ENCODE measurements at regions not wholly inside any gene's neighbourhood (a gene's known extent, or its start where the extent isn't known, plus 50 kb on each side); places are given as distances from the start of the nearest gene placed in this dataset.
"Not testable (repeated sequence)": the region's sequence is repeated elsewhere in the genome, so short reads cannot be mapped to it uniquely, and the experiment has no call there.

DNA sequence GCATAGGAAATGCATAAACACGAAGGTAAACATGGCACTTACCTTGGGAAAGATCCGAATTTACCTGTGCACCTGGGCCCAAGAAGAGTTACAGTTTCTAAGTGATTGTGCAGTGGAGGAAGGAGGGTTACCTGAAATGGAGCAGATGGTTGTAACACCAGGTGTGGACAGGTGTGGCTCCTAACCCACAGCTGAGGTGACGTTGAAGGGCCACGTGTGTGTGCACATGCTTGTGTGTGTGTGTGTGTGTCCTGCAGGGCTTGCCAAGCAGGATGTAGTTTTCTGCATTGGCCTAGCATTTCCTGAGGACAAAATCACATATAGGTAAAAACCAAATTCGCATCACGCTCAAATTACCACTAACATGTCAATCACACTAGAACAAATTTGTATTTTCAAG lies 240.8 kb downstream of the ANKRD60 start:
- no peak for DNase-seq
- no peak overlapping the region for H3K4me3 Mint-ChIP-seq
- peaks cover 33% of the 10 kb centered on the region for H3K27me3 Mint-ChIP-seq
- no peaks in the 10 kb centered on the region for H3K36me3 Mint-ChIP-seq (ENCODE audit: low read depth)
- H3K4me1 Mint-ChIP-seq (ENCODE audit: low read depth): no peaks in the 10 kb centered on the region
- no peak overlapping the region for H3K27ac Mint-ChIP-seq
- H3K9me3 Mint-ChIP-seq: no peaks in the 10 kb centered on the region

DNA sequence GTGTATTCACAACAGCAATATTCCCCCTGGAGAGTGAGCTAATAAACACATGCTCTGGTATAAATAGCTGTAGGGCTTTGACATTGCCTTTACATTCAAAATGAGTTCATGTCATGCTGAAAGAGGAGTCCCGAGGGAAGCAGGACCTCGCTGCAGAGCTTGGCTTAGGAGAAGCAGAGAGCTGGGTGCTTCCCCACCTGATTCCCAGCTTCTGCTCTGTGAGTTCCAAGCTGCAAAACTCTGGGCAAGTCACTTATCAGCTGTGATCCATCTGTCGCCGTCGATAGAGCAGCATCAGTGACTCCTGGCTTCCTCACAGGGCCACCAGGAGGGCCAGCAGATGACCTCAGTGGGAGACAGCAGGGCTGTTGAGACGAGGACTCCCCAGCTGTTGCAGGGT lies 241.8 kb downstream of the ANKRD60 start:
- DNase-seq: no peak
- Mint-ChIP-seq H3K4me3 (no peak overlapping the region), H3K9me3 (no peaks in the 10 kb centered on the region), H3K27me3 (peaks cover 32% of the 10 kb centered on the region), H3K4me1 (ENCODE audit: low read depth) (no peaks in the 10 kb centered on the region), H3K27ac (no peak overlapping the region), H3K36me3 (ENCODE audit: low read depth) (no peaks in the 10 kb centered on the region)

DNA sequence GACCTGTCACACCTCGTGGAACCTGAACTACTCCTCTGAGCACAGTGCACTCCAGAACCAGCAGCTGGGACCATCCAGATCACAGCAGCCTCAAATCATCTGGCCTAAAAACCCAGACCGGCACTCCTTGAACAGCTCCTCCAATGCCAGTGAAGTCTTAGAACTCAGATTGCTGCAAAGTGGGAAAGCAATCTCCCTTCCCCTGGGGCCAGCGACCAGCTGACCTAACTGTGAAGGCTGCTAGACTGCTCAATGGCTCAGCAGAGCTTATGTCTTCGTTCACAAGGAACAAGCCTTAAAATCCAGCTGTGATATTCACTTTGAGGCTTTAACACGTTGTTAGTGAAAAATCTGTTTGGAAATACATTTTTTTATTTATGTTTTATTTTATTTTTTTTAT lies 243.2 kb downstream of the ANKRD60 start:
- Mint-ChIP-seq H3K4me1 (ENCODE audit: low read depth) (no peaks in the 10 kb centered on the region), H3K4me3 (no peak overlapping the region), H3K9me3 (no peaks in the 10 kb centered on the region), H3K36me3 (ENCODE audit: low read depth) (no peaks in the 10 kb centered on the region), H3K27ac (no peak overlapping the region), H3K27me3 (peaks cover 32% of the 10 kb centered on the region)
- DNase-seq: no peak

DNA sequence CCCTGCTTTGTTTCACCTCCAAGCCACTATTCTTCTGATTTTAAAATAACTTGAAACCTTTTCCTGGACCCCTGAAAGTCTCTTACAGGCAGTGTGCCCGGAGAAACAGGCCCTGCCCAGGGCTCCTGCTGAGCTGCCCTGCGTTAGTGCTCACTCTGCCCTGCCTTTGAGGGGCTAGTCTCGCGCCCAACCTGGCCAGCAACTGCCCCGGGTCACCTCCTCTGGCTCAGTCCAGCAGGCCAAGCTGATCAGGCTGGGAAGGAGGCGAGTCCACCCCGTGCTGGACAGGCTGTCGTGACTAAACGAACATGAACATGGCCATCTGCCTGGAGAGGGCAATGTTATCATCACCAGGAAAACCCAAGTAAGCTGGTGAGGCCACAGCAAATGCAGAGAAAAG lies 245.4 kb downstream of the ANKRD60 start:
- no peak overlapping the region for H3K27ac Mint-ChIP-seq
- H3K36me3 Mint-ChIP-seq (ENCODE audit: low read depth): no peaks in the 10 kb centered on the region
- H3K4me3 Mint-ChIP-seq: no peak overlapping the region
- H3K9me3 Mint-ChIP-seq: no peaks in the 10 kb centered on the region
- peaks cover 20% of the 10 kb centered on the region for H3K27me3 Mint-ChIP-seq
- no peaks in the 10 kb centered on the region for H3K4me1 Mint-ChIP-seq (ENCODE audit: low read depth)
- no peak for DNase-seq

DNA sequence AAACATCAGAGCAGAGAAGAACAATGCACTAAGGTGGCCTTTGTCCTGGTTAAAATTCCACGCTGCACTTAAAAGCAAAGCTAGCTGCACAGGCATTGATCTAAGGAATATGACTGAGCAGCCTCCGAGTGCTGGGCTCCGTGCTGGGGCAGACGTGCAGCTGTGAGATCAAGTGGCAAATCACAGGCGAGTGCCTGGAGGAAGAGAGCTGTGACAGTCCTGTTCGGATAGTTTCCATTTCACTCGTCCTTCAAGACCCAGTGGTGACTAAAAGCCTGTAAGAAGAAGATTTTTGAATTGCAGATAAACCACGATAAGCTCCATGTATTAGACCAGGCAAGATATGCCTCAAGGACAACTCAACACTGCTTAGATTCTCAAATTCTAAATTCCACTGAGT lies 247.9 kb downstream of the ANKRD60 start:
- H3K9me3 Mint-ChIP-seq: no peaks in the 10 kb centered on the region
- no peaks in the 10 kb centered on the region for H3K4me1 Mint-ChIP-seq (ENCODE audit: low read depth)
- H3K36me3 Mint-ChIP-seq (ENCODE audit: low read depth): no peaks in the 10 kb centered on the region
- peaks cover 19% of the 10 kb centered on the region for H3K27me3 Mint-ChIP-seq
- H3K4me3 Mint-ChIP-seq: no peak overlapping the region
- H3K27ac Mint-ChIP-seq: no peak overlapping the region
- no peak for DNase-seq

DNA sequence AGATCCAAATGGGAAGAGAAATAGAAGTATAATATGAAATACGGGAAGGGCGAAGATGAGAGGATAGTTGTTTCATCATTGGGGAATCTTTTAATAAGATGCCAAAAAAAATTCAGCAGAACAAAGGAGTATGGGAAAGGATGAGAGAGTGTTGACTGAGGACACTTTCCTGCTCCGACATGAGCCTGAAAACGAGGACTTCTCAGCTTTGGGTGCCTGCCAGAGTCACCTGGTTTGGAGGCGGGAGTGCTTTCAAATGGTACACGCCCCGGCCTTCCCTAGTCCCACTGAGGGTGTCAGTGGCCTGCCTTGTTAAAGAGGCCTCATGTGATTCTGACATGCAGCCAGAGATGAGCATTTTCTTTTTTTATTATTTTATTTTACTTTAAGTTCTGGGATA lies 250.9 kb downstream of the ANKRD60 start:
- DNase-seq: no peak
- H3K4me1 Mint-ChIP-seq (ENCODE audit: low read depth): no peaks in the 10 kb centered on the region
- no peak overlapping the region for H3K27ac Mint-ChIP-seq
- H3K4me3 Mint-ChIP-seq: no peak overlapping the region
- peaks cover 7% of the 10 kb centered on the region for H3K9me3 Mint-ChIP-seq
- H3K27me3 Mint-ChIP-seq: peaks cover 19% of the 10 kb centered on the region
- H3K36me3 Mint-ChIP-seq (ENCODE audit: low read depth): no peaks in the 10 kb centered on the region

DNA sequence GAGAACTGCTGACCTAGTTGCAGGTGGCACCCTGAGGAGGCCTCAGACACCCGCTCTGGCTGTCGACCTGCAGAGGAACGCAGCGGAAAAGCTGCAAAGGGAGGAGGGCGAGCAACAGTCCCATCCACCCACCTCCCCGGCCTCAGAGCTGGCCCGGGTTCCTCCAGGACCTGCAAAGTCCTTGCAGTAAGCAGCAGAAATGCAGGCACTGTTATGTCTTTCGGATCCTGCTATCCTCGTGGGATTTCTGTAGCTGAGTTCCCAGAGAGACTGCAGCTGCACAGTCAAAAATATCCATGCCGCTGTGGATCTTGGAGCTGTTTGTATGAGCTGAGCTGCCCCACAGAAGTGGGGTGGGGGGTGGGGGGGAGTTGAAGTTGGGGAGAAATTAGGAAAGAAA lies 251.3 kb downstream of the ANKRD60 start:
- Mint-ChIP-seq H3K36me3 (ENCODE audit: low read depth) (no peaks in the 10 kb centered on the region), H3K27ac (no peak overlapping the region), H3K9me3 (peaks cover 7% of the 10 kb centered on the region), H3K4me1 (ENCODE audit: low read depth) (no peaks in the 10 kb centered on the region), H3K27me3 (peaks cover 16% of the 10 kb centered on the region), H3K4me3 (no peak overlapping the region)
- no peak for DNase-seq

DNA sequence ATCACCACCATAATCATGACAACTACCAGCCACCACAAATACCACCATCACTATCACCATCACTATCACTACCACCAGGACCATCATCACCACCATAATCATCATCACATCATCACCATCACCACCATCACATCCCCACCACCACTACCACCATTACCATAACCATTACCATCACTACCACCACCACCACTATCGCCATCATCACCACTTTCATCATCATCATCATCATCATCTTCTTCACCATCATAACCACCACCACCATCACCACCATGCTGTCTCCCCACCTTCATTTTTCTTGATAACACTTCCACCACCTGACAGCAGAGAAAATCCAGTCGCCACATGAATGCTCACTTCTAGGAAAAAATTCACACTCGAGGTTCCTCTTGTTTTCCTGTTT lies 253.6 kb downstream of the ANKRD60 start:
- Mint-ChIP-seq H3K36me3 (ENCODE audit: low read depth) (no peaks in the 10 kb centered on the region), H3K27ac (no peak overlapping the region), H3K27me3 (peaks cover 11% of the 10 kb centered on the region), H3K9me3 (peaks cover 7% of the 10 kb centered on the region), H3K4me1 (ENCODE audit: low read depth) (no peaks in the 10 kb centered on the region), H3K4me3 (no peak overlapping the region)
- no peak for DNase-seq

DNA sequence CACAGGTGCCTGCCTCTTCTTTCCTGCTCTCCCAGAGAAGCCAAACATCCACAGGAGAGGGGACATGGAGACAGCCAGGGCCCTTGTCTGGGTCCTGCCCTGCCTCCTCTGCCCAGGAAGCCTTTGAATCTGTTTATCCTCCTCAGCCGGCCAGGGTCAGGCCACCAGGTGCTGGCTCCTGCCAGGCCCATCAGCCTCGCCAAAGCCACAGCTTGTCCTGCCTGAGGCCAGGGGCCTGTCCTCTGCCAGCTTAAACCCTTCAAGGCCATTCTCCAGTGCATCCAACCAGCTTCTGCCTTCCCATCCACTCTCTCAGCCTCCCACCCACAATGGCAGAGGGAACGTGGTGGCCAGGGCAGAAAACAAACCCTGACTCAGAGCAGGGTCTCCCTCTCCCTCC lies 254.6 kb downstream of the ANKRD60 start:
- no peaks in the 10 kb centered on the region for H3K4me1 Mint-ChIP-seq (ENCODE audit: low read depth)
- H3K4me3 Mint-ChIP-seq: no peak overlapping the region
- peaks cover 7% of the 10 kb centered on the region for H3K9me3 Mint-ChIP-seq
- H3K27ac Mint-ChIP-seq: no peak overlapping the region
- DNase-seq: no peak
- H3K27me3 Mint-ChIP-seq: peaks cover 19% of the 10 kb centered on the region
- H3K36me3 Mint-ChIP-seq (ENCODE audit: low read depth): no peaks in the 10 kb centered on the region

DNA sequence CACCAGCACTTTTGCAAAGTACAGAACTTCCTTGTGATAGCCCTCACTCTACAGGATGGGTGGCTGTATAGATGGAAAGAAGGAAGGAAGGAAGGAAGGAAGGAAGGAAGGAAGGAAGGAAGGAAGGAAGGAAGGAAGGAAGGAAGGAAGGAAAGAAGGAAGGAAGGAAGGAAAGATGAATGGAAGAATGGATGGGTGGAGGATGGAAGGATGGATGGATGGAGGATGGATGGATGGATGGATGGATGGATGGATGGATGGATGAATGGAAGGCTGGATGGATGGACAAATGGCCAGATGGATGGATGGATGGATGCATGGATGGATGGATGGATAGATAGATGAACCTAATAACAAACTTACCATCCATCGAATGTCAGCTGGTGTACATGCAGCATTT lies 256.9 kb downstream of the ANKRD60 start:
- H3K9me3 Mint-ChIP-seq; H3K36me3 Mint-ChIP-seq (ENCODE audit: low read depth); H3K4me1 Mint-ChIP-seq (ENCODE audit: low read depth); H3K4me3 Mint-ChIP-seq; H3K27ac Mint-ChIP-seq; DNase-seq: not testable (repeated sequence)
- H3K27me3 Mint-ChIP-seq: peaks cover 28% of the 10 kb centered on the region

DNA sequence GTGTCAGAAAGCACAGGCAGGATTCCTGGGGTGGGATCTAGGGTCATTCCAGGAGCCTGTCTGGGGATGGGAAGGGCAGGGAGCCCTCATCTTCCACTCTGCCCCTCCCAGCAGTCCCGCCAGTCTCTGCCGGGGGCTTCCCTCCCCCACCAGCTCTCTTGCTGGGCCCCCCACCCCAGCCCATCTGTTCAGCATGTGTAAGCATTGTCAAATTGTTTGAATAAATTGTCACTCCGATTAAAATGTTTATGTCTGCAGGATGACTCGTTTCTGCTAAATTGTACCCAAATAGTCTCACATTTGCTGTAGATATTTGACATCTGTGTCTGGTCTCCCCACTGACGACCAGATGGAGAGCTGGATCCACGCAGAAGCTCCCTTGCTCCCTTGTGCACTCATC lies 257.6 kb downstream of the ANKRD60 start:
- DNase-seq: no peak
- Mint-ChIP-seq H3K9me3 (peaks cover 7% of the 10 kb centered on the region), H3K36me3 (ENCODE audit: low read depth) (no peaks in the 10 kb centered on the region), H3K4me3 (no peak overlapping the region), H3K27me3 (peaks cover 31% of the 10 kb centered on the region), H3K4me1 (ENCODE audit: low read depth) (no peaks in the 10 kb centered on the region), H3K27ac (no peak overlapping the region)

DNA sequence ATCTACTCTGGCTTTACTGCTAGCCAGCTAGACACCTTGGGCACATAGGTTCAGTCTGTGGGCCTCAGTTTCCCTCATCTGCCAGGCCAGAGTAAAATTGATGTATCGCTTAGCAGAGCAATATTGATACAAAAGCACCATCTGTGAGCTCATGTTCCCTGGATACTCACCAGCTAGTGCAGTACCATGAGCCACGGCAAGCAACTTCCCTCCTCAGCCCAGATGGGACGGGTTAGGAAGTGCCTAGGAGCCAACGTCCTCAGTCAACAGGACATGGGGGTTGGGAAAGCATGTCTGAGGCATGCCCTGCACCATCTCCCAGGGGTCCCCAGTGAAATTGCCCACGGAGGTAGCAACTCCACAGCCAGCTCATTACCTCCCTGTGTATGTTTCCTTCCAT lies 258.3 kb downstream of the ANKRD60 start:
- peaks cover 38% of the 10 kb centered on the region for H3K27me3 Mint-ChIP-seq
- H3K36me3 Mint-ChIP-seq (ENCODE audit: low read depth): no peaks in the 10 kb centered on the region
- no peak for DNase-seq
- no peaks in the 10 kb centered on the region for H3K4me1 Mint-ChIP-seq (ENCODE audit: low read depth)
- H3K27ac Mint-ChIP-seq: no peak overlapping the region
- peaks cover 7% of the 10 kb centered on the region for H3K9me3 Mint-ChIP-seq
- no peak overlapping the region for H3K4me3 Mint-ChIP-seq

DNA sequence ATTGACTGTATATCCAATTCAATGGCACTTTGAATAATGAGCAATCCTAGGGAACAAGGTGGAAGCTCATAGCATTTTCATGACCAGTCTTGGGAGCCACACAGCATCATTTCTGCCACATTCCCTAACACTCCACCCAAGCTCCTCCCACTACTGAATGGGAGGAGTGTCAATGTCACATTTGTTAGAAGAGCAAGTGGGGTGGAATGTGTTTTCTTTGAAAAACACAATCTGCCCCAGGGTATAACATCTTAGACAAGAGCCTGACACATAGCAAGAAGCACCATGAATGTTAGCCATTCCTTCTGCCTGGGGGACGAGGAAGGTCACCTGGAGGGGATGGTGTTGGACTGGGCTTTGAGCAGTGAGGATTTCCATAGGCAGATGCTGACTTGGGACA lies 258.3 kb upstream of the PMEPA1 start:
- no peak overlapping the region for H3K27ac Mint-ChIP-seq
- no peaks in the 10 kb centered on the region for H3K9me3 Mint-ChIP-seq
- DNase-seq: no peak
- no peak overlapping the region for H3K4me3 Mint-ChIP-seq
- no peaks in the 10 kb centered on the region for H3K36me3 Mint-ChIP-seq (ENCODE audit: low read depth)
- H3K27me3 Mint-ChIP-seq: peaks cover 40% of the 10 kb centered on the region
- H3K4me1 Mint-ChIP-seq (ENCODE audit: low read depth): no peaks in the 10 kb centered on the region

DNA sequence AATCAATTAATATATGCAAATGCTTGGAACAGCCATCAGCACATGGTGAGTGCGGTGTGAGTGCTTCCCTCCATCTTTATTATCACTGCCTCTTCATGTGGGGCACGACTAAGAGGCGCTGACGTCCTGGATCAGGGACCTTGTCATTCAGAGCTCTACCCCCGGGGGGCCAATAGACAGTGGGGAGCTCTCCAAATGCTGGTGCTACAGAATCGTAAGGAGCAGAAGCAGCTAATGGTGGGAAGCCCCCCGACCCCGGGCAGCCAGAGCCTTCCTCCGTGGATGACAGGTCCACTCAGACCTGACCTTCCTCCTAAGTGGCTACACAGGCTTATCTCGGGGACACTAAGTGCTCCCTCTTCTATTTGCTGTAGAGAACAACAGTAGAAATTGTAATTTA lies 257.5 kb upstream of the PMEPA1 start:
- no peak overlapping the region for H3K27ac Mint-ChIP-seq
- H3K9me3 Mint-ChIP-seq: no peaks in the 10 kb centered on the region
- H3K27me3 Mint-ChIP-seq: peaks cover 40% of the 10 kb centered on the region
- DNase-seq: no peak
- H3K4me1 Mint-ChIP-seq (ENCODE audit: low read depth): no peaks in the 10 kb centered on the region
- H3K36me3 Mint-ChIP-seq (ENCODE audit: low read depth): no peaks in the 10 kb centered on the region
- H3K4me3 Mint-ChIP-seq: no peak overlapping the region

DNA sequence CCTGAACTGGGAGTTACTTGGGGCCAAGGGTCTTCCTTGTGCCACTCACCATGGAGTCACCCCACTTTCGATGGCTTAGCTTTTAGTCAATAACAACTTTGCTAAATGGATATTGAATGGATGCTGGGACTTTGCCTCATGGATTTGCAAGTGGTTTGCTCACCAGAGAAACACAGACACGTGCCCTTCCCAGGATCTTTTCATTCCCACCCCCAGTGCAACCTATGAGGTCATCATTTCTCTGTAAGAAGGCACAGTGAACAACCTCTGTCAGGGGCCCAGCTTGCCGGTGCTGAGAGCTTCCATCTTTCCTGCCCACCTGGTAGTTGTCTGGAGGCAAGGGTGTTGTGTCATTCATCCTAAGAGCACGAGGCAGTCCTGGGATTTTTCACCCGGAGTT lies 256.8 kb upstream of the PMEPA1 start:
- no peaks in the 10 kb centered on the region for H3K36me3 Mint-ChIP-seq (ENCODE audit: low read depth)
- DNase-seq: no peak
- H3K27ac Mint-ChIP-seq: no peak overlapping the region
- no peaks in the 10 kb centered on the region for H3K9me3 Mint-ChIP-seq
- no peaks in the 10 kb centered on the region for H3K4me1 Mint-ChIP-seq (ENCODE audit: low read depth)
- no peak overlapping the region for H3K4me3 Mint-ChIP-seq
- H3K27me3 Mint-ChIP-seq: peaks cover 37% of the 10 kb centered on the region

DNA sequence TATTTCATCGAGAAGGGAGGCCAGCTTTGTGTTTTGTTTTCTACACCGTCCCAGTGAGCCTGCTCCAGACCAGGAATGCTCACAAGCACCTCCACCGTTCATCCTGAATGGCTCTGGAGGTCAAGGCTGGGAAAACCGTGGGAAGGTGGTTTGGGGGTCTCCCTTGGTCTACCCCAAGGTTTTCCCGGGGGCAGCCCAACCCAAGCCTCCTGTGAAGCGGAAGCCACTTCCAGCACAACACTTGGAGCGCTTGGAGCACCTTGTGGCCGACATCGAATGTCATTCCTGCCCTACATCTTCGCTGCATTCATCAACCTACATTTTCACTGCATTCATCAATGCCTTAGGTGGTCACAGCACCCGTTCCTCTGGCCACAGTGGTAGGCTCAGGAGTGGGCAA lies 255.6 kb upstream of the PMEPA1 start:
- Mint-ChIP-seq H3K27ac (no peak overlapping the region), H3K4me3 (no peak overlapping the region)

More for the DNA sequence above, 255.6 kb upstream of the PMEPA1 start:
- Mint-ChIP-seq H3K36me3 (ENCODE audit: low read depth) (no peaks in the 10 kb centered on the region), H3K4me1 (ENCODE audit: low read depth) (no peaks in the 10 kb centered on the region), H3K27me3 (peaks cover 36% of the 10 kb centered on the region), H3K9me3 (no peaks in the 10 kb centered on the region)
- no peak for DNase-seq

Data from activated T-cell treated with anti-CD3 and anti-CD28 coated beads, Interleukin-2, amount 50 U/mL, for 24 hours (primary cell).